ENCODE measurements at regions not wholly inside any gene's neighbourhood (a gene's known extent, or its start where the extent isn't known, plus 50 kb on each side); places are given as distances from the start of the nearest gene placed in this dataset.

- no peak for TF ChIP-seq TEAD4 (CRISPR knock-in tag; IDR thresholded peaks at IDR 0.05)
- TF ChIP-seq SP1 (CRISPR knock-in tag; conservative IDR thresholded peaks at IDR 0.05) = no peak
- TF ChIP-seq CTCF (IDR thresholded peaks at IDR 0.05) = no peak
- TF ChIP-seq ZNF423 (CRISPR knock-in tag; IDR thresholded peaks at IDR 0.05) = no peak
- no peak for TF ChIP-seq ELF4 (CRISPR knock-in tag; IDR thresholded peaks at IDR 0.05; ENCODE audit: low read depth)
- no peak for TF ChIP-seq FOXK1 (CRISPR knock-in tag; IDR thresholded peaks at IDR 0.05)
- no peak for TF ChIP-seq KAT7 (CRISPR knock-in tag; IDR thresholded peaks at IDR 0.05; ENCODE audit: borderline replicate concordance)
- TF ChIP-seq USF2 (CRISPR knock-in tag; IDR thresholded peaks at IDR 0.05) = no peak
- TF ChIP-seq ESRRA (CRISPR knock-in tag; IDR thresholded peaks at IDR 0.05; ENCODE audit: borderline replicate concordance) = no peak
- TF ChIP-seq, protein P1, sequence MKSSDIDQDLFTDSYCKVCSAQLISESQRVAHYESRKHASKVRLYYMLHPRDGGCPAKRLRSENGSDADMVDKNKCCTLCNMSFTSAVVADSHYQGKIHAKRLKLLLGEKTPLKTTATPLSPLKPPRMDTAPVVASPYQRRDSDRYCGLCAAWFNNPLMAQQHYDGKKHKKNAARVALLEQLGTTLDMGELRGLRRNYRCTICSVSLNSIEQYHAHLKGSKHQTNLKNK (CRISPR knock-in tag; IDR thresholded peaks at IDR 0.05) = no peak
- no peak for TF ChIP-seq NFYB (CRISPR knock-in tag; conservative IDR thresholded peaks at IDR 0.05; ENCODE audit: low read depth)
- no peak for TF ChIP-seq CREM (CRISPR knock-in tag; IDR thresholded peaks at IDR 0.05)
- TF ChIP-seq NR3C1 (CRISPR knock-in tag; conservative IDR thresholded peaks at IDR 0.05; ENCODE audit: low read depth) = no peak
- TF ChIP-seq HMGXB4 (CRISPR knock-in tag; IDR thresholded peaks at IDR 0.05) = no peak
Observed at GRCh38 chrX:87744391-87744790, 226.8 kb downstream of the KLHL4 start.

All from WTC11 (cell line).